Bone marrow (tissue), 2 donors: ENCODE measurements at regions not wholly inside any gene's neighbourhood (a gene's known extent, or its start where the extent isn't known, plus 50 kb on each side); places are given as distances from the start of the nearest gene placed in this dataset.
"Not testable (repeated sequence)": the region's sequence is repeated elsewhere in the genome, so short reads cannot be mapped to it uniquely, and the experiment has no call there.

ENCODE experiments used
- DNase-seq, 2 donors: peaks; one replicate each; lab custom pipeline; 2025; lab: John Stamatoyannopoulos, UW

GRCh38 chr6:93940381-93940780 lies 521.0 kb upstream of the EPHA7 start:
- DNase-seq, result no peak

GRCh38 chr6:93932175-93932574 lies 512.8 kb upstream of the EPHA7 start:
- no peak for DNase-seq

GRCh38 chr6:93927731-93928130 lies 508.4 kb upstream of the EPHA7 start:
- no peak for DNase-seq

- no peak for DNase-seq
Measured at GRCh38 chr6:93919365-93919764, 500.0 kb upstream of the EPHA7 start.

- DNase-seq, result no peak
Measured at GRCh38 chr6:93918258-93918657, 498.9 kb upstream of the EPHA7 start.

- no peak for DNase-seq
Measured at GRCh38 chr6:93917216-93917615, 497.9 kb upstream of the EPHA7 start.

- DNase-seq, result no peak
Measured at GRCh38 chr6:93916716-93917115, 497.4 kb upstream of the EPHA7 start.

GRCh38 chr6:93915961-93916360 lies 496.6 kb upstream of the EPHA7 start:
- DNase-seq, result no peak

GRCh38 chr6:93902517-93902916 lies 483.2 kb upstream of the EPHA7 start:
- DNase-seq, result no peak

GRCh38 chr6:93900142-93900541 lies 480.8 kb upstream of the EPHA7 start:
- no peak for DNase-seq

- no peak for DNase-seq
Measured at GRCh38 chr6:93896081-93896480, 476.7 kb upstream of the EPHA7 start.

GRCh38 chr6:93894521-93894920 lies 475.2 kb upstream of the EPHA7 start:
- DNase-seq, result no peak

- no peak for DNase-seq
Measured at GRCh38 chr6:93889713-93890112, 470.4 kb upstream of the EPHA7 start.

- DNase-seq, result no peak
Measured at GRCh38 chr6:93886416-93886815, 467.1 kb upstream of the EPHA7 start.

GRCh38 chr6:93859971-93860370 lies 440.6 kb upstream of the EPHA7 start:
- DNase-seq, result no peak

GRCh38 chr6:93858213-93858612 lies 438.9 kb upstream of the EPHA7 start:
- no peak for DNase-seq

GRCh38 chr6:93849857-93850256 lies 430.5 kb upstream of the EPHA7 start:
- no peak for DNase-seq

GRCh38 chr6:93848031-93848742 lies 428.8 kb upstream of the EPHA7 start:
- no peak for DNase-seq

GRCh38 chr6:93842178-93842577 lies 422.8 kb upstream of the EPHA7 start:
- no peak for DNase-seq

GRCh38 chr6:93835451-93836145 lies 416.2 kb upstream of the EPHA7 start:
- DNase-seq, result not testable (repeated sequence)

GRCh38 chr6:93835026-93835425 lies 415.7 kb upstream of the EPHA7 start:
- not testable (repeated sequence) for DNase-seq

- DNase-seq, result not testable (repeated sequence)
Measured at GRCh38 chr6:93833326-93833725, 414.0 kb upstream of the EPHA7 start.

- DNase-seq, result not testable (repeated sequence)
Measured at GRCh38 chr6:93829757-93830156, 410.4 kb upstream of the EPHA7 start.

GRCh38 chr6:93829009-93829408 lies 409.6 kb upstream of the EPHA7 start:
- no peak for DNase-seq
